ENCODE measurements at regions not wholly inside any gene's neighbourhood (a gene's known extent, or its start where the extent isn't known, plus 50 kb on each side); places are given as distances from the start of the nearest gene placed in this dataset.

- DNase-seq, result no peak
Observed at GRCh38 chr4:30783751-30784150, 63.6 kb downstream of the PCDH7 start.

- DNase-seq, result no peak
Observed at GRCh38 chr4:30789219-30789671, 69.1 kb downstream of the PCDH7 start.

GRCh38 chr4:30790123-30790522 is 70.0 kb downstream of the PCDH7 start:
- no peak for DNase-seq

- no peak for DNase-seq
Observed at GRCh38 chr4:30790998-30791397, 70.8 kb downstream of the PCDH7 start.

- no peak for DNase-seq
Observed at GRCh38 chr4:30792601-30793000, 72.4 kb downstream of the PCDH7 start.

- DNase-seq, result no peak
Observed at GRCh38 chr4:30801876-30802275, 81.7 kb downstream of the PCDH7 start.

- DNase-seq, result no peak
Observed at GRCh38 chr4:30802622-30803323, 82.6 kb downstream of the PCDH7 start.

- DNase-seq, result no peak
Observed at GRCh38 chr4:30808276-30808675, 88.1 kb downstream of the PCDH7 start.

GRCh38 chr4:30811296-30811695 is 91.1 kb downstream of the PCDH7 start:
- no peak for DNase-seq

- DNase-seq, result no peak
Observed at GRCh38 chr4:30815685-30816084, 95.5 kb downstream of the PCDH7 start.

GRCh38 chr4:30817447-30817846 is 97.3 kb downstream of the PCDH7 start:
- no peak for DNase-seq

- no peak for DNase-seq
Observed at GRCh38 chr4:30818541-30818940, 98.4 kb downstream of the PCDH7 start.

- no peak for DNase-seq
Observed at GRCh38 chr4:30821275-30821674, 101.1 kb downstream of the PCDH7 start.

- DNase-seq, result no peak
Observed at GRCh38 chr4:30821859-30822612, 101.9 kb downstream of the PCDH7 start.

- no peak for DNase-seq
Observed at GRCh38 chr4:30822911-30823551, 102.9 kb downstream of the PCDH7 start.

- DNase-seq, result no peak
Observed at GRCh38 chr4:30825008-30825770, 105.0 kb downstream of the PCDH7 start.

- no peak for DNase-seq
Observed at GRCh38 chr4:30828264-30828926, 108.2 kb downstream of the PCDH7 start.

- no peak for DNase-seq
Observed at GRCh38 chr4:30832639-30833038, 112.5 kb downstream of the PCDH7 start.

- DNase-seq, result no peak
Observed at GRCh38 chr4:30833206-30833605, 113.0 kb downstream of the PCDH7 start.

- DNase-seq, result no peak
Observed at GRCh38 chr4:30835044-30835443, 114.9 kb downstream of the PCDH7 start.

- DNase-seq, result no peak
Observed at GRCh38 chr4:30836231-30836630, 116.1 kb downstream of the PCDH7 start.

- DNase-seq, result no peak
Observed at GRCh38 chr4:30837131-30837539, 117.0 kb downstream of the PCDH7 start.

- no peak for DNase-seq
Observed at GRCh38 chr4:30837861-30838260, 117.7 kb downstream of the PCDH7 start.
